Trophoblast cell (in vitro differentiated cells and primary cell): ENCODE measurements at regions not wholly inside any gene's neighbourhood (a gene's known extent, or its start where the extent isn't known, plus 50 kb on each side); places are given as distances from the start of the nearest gene placed in this dataset.

Experiments
- DNase-seq, 2 donors: peaks; one replicate each; pipeline ENCODE4 v3.0.0-alpha.2; 2016
- H2AFZ ChIP-seq: 2 replicates; pipeline ENCODE4 v1.6.1; 2013; ENCODE audit warnings: low read length, moderate library complexity, mild to moderate bottlenecking; ENCODE audit not compliant: insufficient read depth, poor library complexity
- H2AK5ac ChIP-seq: 2 replicates; pipeline ENCODE4 v1.6.1; 2013; ENCODE audit warnings: mild to moderate bottlenecking, low read length
- H2BK120ac ChIP-seq: 2 replicates; pipeline ENCODE4 v1.6.1; 2013; ENCODE audit warnings: low read length, mild to moderate bottlenecking, moderate library complexity; ENCODE audit not compliant: insufficient read depth, poor library complexity
- H2BK12ac ChIP-seq: 2 replicates; pipeline ENCODE4 v1.6.1; 2013; ENCODE audit warnings: mild to moderate bottlenecking, low read length, moderate library complexity
- H2BK5ac ChIP-seq: 2 replicates; pipeline ENCODE4 v1.6.1; 2013; ENCODE audit warnings: low read length, low read depth, moderate library complexity, mild to moderate bottlenecking; ENCODE audit not compliant: poor library complexity
- H3K14ac ChIP-seq: 2 replicates; pipeline ENCODE4 v1.6.1; 2013; ENCODE audit warnings: mild to moderate bottlenecking, low read length
- H3K18ac ChIP-seq: 2 replicates; pipeline ENCODE4 v1.6.1; 2013; ENCODE audit warnings: mild to moderate bottlenecking, low read length
- H3K23ac ChIP-seq: 2 replicates; pipeline ENCODE4 v1.6.1; 2013; ENCODE audit warnings: low read length
- H3K27ac ChIP-seq: 2 replicates; pipeline ENCODE4 v1.5.1; 2013; ENCODE audit warnings: low read depth, mild to moderate bottlenecking, inconsistent platforms, low read length, moderate library complexity
- H3K27me3 ChIP-seq: 2 replicates; pipeline ENCODE4 v1.6.1; 2013; ENCODE audit warnings: inconsistent platforms, mild to moderate bottlenecking, low read length, moderate library complexity; ENCODE audit not compliant: insufficient read depth
- H3K36me3 ChIP-seq, 2 experiments: 1 replicate in 1 of 2; 2 replicates in 1 of 2; pipeline ENCODE4 v1.6.1; 2013; ENCODE audit warnings: low read length in 2 of 2, mild to moderate bottlenecking in 2 of 2, moderate library complexity in 1 of 2; ENCODE audit not compliant: insufficient read depth in 2 of 2, control insufficient read depth in 1 of 2
- H3K4ac ChIP-seq: 2 replicates; pipeline ENCODE4 v1.6.1; 2013; ENCODE audit warnings: low read depth, mild to moderate bottlenecking, low read length, moderate library complexity
- H3K4me1 ChIP-seq, 2 experiments: 1 replicate in 1 of 2; 2 replicates in 1 of 2; pipeline ENCODE4 v1.6.1; 2013; ENCODE audit warnings: low read length in 2 of 2, mild to moderate bottlenecking in 2 of 2, moderate library complexity in 1 of 2; ENCODE audit not compliant: insufficient read depth in 2 of 2, control insufficient read depth in 1 of 2
- H3K4me2 ChIP-seq: 2 replicates; pipeline ENCODE4 v1.6.1; 2013; ENCODE audit warnings: inconsistent platforms, mild to moderate bottlenecking, low read length, moderate library complexity
- H3K4me3 ChIP-seq: 2 replicates; pipeline ENCODE4 v1.5.1; 2013; ENCODE audit warnings: mild to moderate bottlenecking, low read depth, low read length, inconsistent platforms
- H3K79me1 ChIP-seq: one replicate; pipeline ENCODE4 v1.6.1; 2013; ENCODE audit warnings: low read length
- H3K79me2 ChIP-seq: 2 replicates; pipeline ENCODE4 v1.6.1; 2013; ENCODE audit warnings: low read length, mild to moderate bottlenecking; ENCODE audit not compliant: control insufficient read depth, insufficient read depth, poor library complexity
- H3K9ac ChIP-seq: 2 replicates; pipeline ENCODE4 v1.6.1; 2013; ENCODE audit warnings: mild to moderate bottlenecking, low read length
- H3K9me3 ChIP-seq: 2 replicates; pipeline ENCODE4 v1.6.1; 2013; ENCODE audit warnings: low read depth, mild to moderate bottlenecking, control low read depth, inconsistent platforms, low read length; ENCODE audit not compliant: insufficient read depth
- H4K12ac ChIP-seq: 2 replicates; pipeline ENCODE4 v1.6.1; 2013; ENCODE audit warnings: low read depth, mild to moderate bottlenecking, low read length, moderate library complexity
- H4K8ac ChIP-seq: 2 replicates; pipeline ENCODE4 v1.6.1; 2013; ENCODE audit warnings: low read depth, mild to moderate bottlenecking, low read length, moderate library complexity
- H4K91ac ChIP-seq: one replicate; pipeline ENCODE4 v1.6.1; 2013; ENCODE audit warnings: low read depth, mild to moderate bottlenecking, low read length, moderate library complexity
- WGBS: extraction: QIAGEN DNeasy Blood & Tissue Kit; methylation state at CpG from one replicate; pipeline ENCODE4 v1.1.7; 2013; ENCODE audit warnings: missing lambda C conversion rate; ENCODE audit not compliant: insufficient read length, insufficient coverage; ENCODE audit errors: extremely low coverage; 5-methylcytosine and 5-hydroxymethylcytosine counted together

- H2BK12ac ChIP-seq = no peak overlapping the region
- H3K9me3 ChIP-seq = no peaks in the 10 kb centered on the region
- H3K4me2 ChIP-seq = no peak overlapping the region
- no peak overlapping the region for H2AFZ ChIP-seq
- no peak overlapping the region for H3K27ac ChIP-seq
- H3K27me3 ChIP-seq = no peaks in the 10 kb centered on the region
- no peak for DNase-seq
- H3K79me2 ChIP-seq = no peaks in the 10 kb centered on the region
- no peaks in the 10 kb centered on the region for H3K79me1 ChIP-seq
- H3K18ac ChIP-seq = no peak overlapping the region
- H3K9ac ChIP-seq = no peak overlapping the region
- no peak overlapping the region for H2BK5ac ChIP-seq
- no peak overlapping the region for H3K23ac ChIP-seq
- H3K4me3 ChIP-seq = no peak overlapping the region
- peaks cover 0 to 3% of the 10 kb centered on the region in 2 experiments for H3K4me1 ChIP-seq
- H2AK5ac ChIP-seq = no peak overlapping the region
- H4K91ac ChIP-seq = no peak overlapping the region
- no peaks in the 10 kb centered on the region for H3K36me3 ChIP-seq
- no peak overlapping the region for H2BK120ac ChIP-seq
- H4K12ac ChIP-seq = no peak overlapping the region
- H3K4ac ChIP-seq = no peak overlapping the region
- no CpG with 5 or more reads among the region's 2 CpGs for WGBS
- H3K14ac ChIP-seq = no peak overlapping the region
- no peak overlapping the region for H4K8ac ChIP-seq
Observed at GRCh38 chr3:110795163-110795562, 276.5 kb upstream of the NECTIN3 start.

- no CpG with 5 or more reads among the region's 2 CpGs for WGBS
- no peak overlapping the region for H2BK12ac ChIP-seq
- H3K9me3 ChIP-seq = no peaks in the 10 kb centered on the region
- H4K8ac ChIP-seq = no peak overlapping the region
- no peak overlapping the region for H3K23ac ChIP-seq
- peaks cover 0 to under 1% of the 10 kb centered on the region in 2 experiments for H3K4me1 ChIP-seq
- no peak overlapping the region for H2AFZ ChIP-seq
- no peaks in the 10 kb centered on the region for H3K79me1 ChIP-seq
- H3K4me2 ChIP-seq = no peak overlapping the region
- H2AK5ac ChIP-seq = no peak overlapping the region
- peak; percentile 12 to 33 for DNase-seq
- no peaks in the 10 kb centered on the region for H3K36me3 ChIP-seq
- no peak overlapping the region for H4K12ac ChIP-seq
- no peak overlapping the region for H4K91ac ChIP-seq
- H3K27me3 ChIP-seq = no peaks in the 10 kb centered on the region
- H3K79me2 ChIP-seq = no peaks in the 10 kb centered on the region
- no peak overlapping the region for H3K18ac ChIP-seq
- no peak overlapping the region for H3K14ac ChIP-seq
- H3K27ac ChIP-seq = peak overlapping the region; percentile 64
- H2BK5ac ChIP-seq = no peak overlapping the region
- no peak overlapping the region for H3K9ac ChIP-seq
- H3K4ac ChIP-seq = no peak overlapping the region
- no peak overlapping the region for H2BK120ac ChIP-seq
- H3K4me3 ChIP-seq = no peak overlapping the region
Observed at GRCh38 chr3:110799271-110799670, 272.3 kb upstream of the NECTIN3 start.

- H3K79me2 ChIP-seq = no peaks in the 10 kb centered on the region
- H2AK5ac ChIP-seq = no peak overlapping the region
- H3K9me3 ChIP-seq = no peaks in the 10 kb centered on the region
- no peak overlapping the region for H3K9ac ChIP-seq
- no peak for DNase-seq
- no CpG with 5 or more reads among the region's 2 CpGs for WGBS
- H3K27me3 ChIP-seq = no peaks in the 10 kb centered on the region
- H3K4me1 ChIP-seq = no peaks in the 10 kb centered on the region
- H3K23ac ChIP-seq = no peak overlapping the region
- no peak overlapping the region for H3K27ac ChIP-seq
- no peak overlapping the region for H4K8ac ChIP-seq
- H3K4me2 ChIP-seq = no peak overlapping the region
- H2BK12ac ChIP-seq = no peak overlapping the region
- H3K14ac ChIP-seq = no peak overlapping the region
- no peak overlapping the region for H4K12ac ChIP-seq
- H2BK5ac ChIP-seq = no peak overlapping the region
- H2AFZ ChIP-seq = no peak overlapping the region
- H2BK120ac ChIP-seq = no peak overlapping the region
- H3K36me3 ChIP-seq = no peaks in the 10 kb centered on the region
- no peak overlapping the region for H3K4me3 ChIP-seq
- no peak overlapping the region for H4K91ac ChIP-seq
- H3K18ac ChIP-seq = no peak overlapping the region
- no peaks in the 10 kb centered on the region for H3K79me1 ChIP-seq
- H3K4ac ChIP-seq = no peak overlapping the region
Observed at GRCh38 chr3:110804856-110805255, 266.8 kb upstream of the NECTIN3 start.

- H3K9ac ChIP-seq = no peak overlapping the region
- no peaks in the 10 kb centered on the region for H3K9me3 ChIP-seq
- H2AFZ ChIP-seq = no peak overlapping the region
- H3K36me3 ChIP-seq = no peaks in the 10 kb centered on the region
- no peak for DNase-seq
- H2BK120ac ChIP-seq = no peak overlapping the region
- no peak overlapping the region for H2BK5ac ChIP-seq
- no peak overlapping the region for H3K27ac ChIP-seq
- H3K18ac ChIP-seq = no peak overlapping the region
- H4K8ac ChIP-seq = no peak overlapping the region
- H3K4me1 ChIP-seq = no peaks in the 10 kb centered on the region
- no peak overlapping the region for H2BK12ac ChIP-seq
- no peak overlapping the region for H4K12ac ChIP-seq
- no peak overlapping the region for H3K4ac ChIP-seq
- H3K27me3 ChIP-seq = no peaks in the 10 kb centered on the region
- H3K79me2 ChIP-seq = no peaks in the 10 kb centered on the region
- H3K79me1 ChIP-seq = no peaks in the 10 kb centered on the region
- H3K14ac ChIP-seq = no peak overlapping the region
- no peak overlapping the region for H2AK5ac ChIP-seq
- H3K4me3 ChIP-seq = no peak overlapping the region
- H3K23ac ChIP-seq = no peak overlapping the region
- H3K4me2 ChIP-seq = no peak overlapping the region
- no peak overlapping the region for H4K91ac ChIP-seq
Observed at GRCh38 chr3:110806924-110807323, 264.7 kb upstream of the NECTIN3 start.
